ENCODE measurements at regions not wholly inside any gene's neighbourhood (a gene's known extent, or its start where the extent isn't known, plus 50 kb on each side); places are given as distances from the start of the nearest gene placed in this dataset.
"Not testable (repeated sequence)": the region's sequence is repeated elsewhere in the genome, so short reads cannot be mapped to it uniquely, and the experiment has no call there.

- no peak for DNase-seq (ENCODE audit: low read depth)
Measured at GRCh38 chr1:189597083-189597482, 880.6 kb downstream of the BRINP3 start.

GRCh38 chr1:189605226-189605625 lies 872.4 kb downstream of the BRINP3 start:
- DNase-seq (ENCODE audit: low read depth) = no peak

GRCh38 chr1:189606047-189606446 lies 871.6 kb downstream of the BRINP3 start:
- DNase-seq (ENCODE audit: low read depth) = no peak

DNA sequence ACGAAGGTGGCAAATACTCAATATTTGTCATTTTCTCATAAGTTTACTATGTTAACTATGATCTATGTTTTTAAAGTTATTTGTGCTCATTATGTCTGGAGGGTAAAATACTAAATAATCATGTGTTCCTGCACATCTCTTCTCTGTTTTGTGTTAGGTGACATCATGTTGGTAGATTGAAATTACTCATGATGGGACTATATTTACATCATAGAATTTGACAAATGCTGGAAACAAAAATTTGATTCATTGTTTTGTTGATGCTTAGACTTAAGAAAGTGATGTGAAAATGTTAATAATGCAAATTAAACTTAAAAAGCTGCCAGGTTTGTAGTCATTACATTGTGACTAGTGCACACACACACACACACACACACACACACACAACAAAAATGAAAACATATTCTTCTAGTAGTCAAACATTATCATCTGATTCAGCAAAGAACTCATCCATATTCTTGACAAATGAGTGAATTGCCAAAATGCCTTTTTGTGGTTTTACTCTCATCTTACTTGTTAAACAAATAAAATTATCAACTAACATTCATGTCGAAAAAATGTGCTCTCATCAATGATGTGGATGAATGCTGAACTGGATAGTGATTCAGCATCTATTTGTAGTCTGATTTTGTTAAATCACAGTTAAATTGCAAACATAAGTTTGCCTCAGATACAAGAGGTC lies 870.7 kb downstream of the BRINP3 start:
- no peak for DNase-seq (ENCODE audit: low read depth)

- no peak for DNase-seq (ENCODE audit: low read depth)
Measured at GRCh38 chr1:189607477-189608096, 870.1 kb downstream of the BRINP3 start.

DNA sequence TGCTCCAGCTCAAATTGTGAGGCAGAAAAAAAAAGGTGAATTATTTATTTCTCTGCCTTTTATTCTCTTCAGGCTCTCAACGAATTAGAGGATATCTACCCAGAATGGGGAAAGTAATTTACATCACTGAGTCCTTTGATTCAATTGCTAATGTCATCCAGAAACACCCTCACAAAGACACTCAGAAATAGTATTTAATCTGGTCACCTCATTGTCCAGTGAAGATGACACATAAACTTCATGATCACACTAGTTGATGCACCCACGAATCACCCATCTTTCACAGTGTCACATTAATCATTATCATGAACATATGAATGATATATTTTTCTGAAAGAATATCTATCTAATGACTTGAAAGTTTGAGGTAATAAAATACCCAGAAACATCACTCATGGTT lies 868.5 kb downstream of the BRINP3 start:
- DNase-seq (ENCODE audit: low read depth) = no peak

GRCh38 chr1:189616893-189617292 lies 860.8 kb downstream of the BRINP3 start:
- no peak for DNase-seq (ENCODE audit: low read depth)

DNA sequence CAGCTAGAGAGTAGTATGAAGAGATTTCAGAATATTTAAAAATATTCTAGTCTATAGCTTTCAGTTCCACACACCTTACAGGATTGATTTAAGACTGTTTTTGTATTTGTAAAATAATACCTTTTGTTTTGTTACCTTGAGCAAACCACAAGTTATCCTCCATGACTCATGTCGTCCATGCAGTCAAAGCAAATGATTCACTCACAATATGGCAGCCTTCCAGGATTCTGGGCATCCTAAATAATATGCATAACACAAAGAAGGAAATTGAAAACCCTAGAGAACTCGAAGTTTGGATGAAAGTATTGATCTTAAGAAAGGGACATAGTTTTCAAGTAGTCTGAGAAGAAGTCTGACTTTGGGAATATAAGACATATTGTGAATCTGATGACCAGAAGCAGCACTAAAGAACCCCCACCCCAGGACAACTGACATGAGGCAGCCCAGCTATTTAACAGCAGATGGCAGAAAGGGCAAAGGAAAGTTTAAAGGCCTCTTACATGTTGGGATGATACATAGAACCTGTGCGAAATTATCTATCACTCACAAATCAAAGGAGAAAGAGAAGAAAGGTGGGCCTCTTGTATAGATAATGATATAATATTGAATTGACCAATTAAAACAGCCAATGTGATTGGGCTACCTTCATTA lies 857.9 kb downstream of the BRINP3 start:
- DNase-seq (ENCODE audit: low read depth) = no peak

DNA sequence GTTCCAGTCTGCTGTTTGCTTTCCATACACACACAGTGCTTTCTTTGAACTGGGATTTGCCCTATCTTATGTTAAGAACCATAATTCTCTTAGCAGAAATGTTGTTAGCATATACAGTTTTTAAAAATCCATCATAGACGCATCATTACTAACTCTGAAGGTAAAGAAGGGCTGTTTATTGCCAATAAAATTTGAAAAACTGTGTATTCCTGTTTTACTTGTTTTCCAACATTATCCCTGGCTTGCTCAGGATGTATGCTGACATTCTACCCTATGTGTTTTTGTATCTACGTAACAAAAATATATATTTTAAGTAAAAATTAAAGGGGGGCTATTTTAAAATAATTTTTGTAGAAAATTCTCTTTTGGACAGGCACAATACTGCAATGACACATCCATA lies 857.2 kb downstream of the BRINP3 start:
- DNase-seq (ENCODE audit: low read depth) = no peak

- no peak for DNase-seq (ENCODE audit: low read depth)
Measured at GRCh38 chr1:189623336-189623735, 854.3 kb downstream of the BRINP3 start.

- no peak for DNase-seq (ENCODE audit: low read depth)
Measured at GRCh38 chr1:189627427-189627826, 850.2 kb downstream of the BRINP3 start.

DNA sequence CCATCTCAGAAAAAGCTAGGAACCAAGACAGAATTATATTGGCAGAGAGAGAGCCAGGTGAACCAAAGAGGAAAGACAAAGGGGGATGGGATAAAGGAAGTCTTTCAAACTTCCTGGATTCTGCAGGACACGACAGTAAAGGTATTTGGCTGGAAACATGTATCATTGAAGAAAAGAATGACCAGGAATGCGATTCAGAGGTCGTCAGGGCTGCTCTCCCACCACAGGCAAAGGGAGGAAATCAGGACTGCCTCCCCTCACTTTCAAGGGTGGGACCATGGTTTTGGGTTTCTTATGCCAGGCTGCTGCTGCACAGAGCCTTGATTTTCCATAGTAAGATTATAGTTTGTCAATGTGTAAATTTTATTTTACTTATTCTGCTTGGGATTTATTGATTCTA lies 848.8 kb downstream of the BRINP3 start:
- no peak for DNase-seq (ENCODE audit: low read depth)

DNA sequence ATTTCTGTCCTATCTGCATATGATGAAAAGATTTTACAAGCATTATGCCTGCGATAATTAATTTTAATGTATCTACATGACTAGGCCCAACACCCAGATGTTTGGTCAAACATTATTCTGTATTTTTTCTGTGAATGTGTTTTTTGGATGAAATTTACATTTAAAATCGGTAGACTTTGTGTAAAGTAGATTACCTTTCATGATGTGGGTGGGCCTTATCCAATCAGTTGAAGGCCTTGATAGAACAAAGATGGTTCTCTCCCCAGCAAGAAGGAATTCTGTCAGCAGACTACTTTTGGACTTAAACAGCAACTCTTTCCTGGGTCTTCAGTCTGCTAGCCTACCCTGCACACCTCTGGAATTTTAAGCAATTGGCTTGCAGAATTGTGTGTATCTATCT lies 844.0 kb downstream of the BRINP3 start:
- DNase-seq (ENCODE audit: low read depth) = no peak

GRCh38 chr1:189637041-189637440 lies 840.6 kb downstream of the BRINP3 start:
- no peak for DNase-seq (ENCODE audit: low read depth)

- not testable (repeated sequence) for DNase-seq (ENCODE audit: low read depth)
Measured at GRCh38 chr1:189644156-189644555, 833.5 kb downstream of the BRINP3 start.

GRCh38 chr1:189644970-189645369 lies 832.7 kb downstream of the BRINP3 start:
- no peak for DNase-seq (ENCODE audit: low read depth)

DNA sequence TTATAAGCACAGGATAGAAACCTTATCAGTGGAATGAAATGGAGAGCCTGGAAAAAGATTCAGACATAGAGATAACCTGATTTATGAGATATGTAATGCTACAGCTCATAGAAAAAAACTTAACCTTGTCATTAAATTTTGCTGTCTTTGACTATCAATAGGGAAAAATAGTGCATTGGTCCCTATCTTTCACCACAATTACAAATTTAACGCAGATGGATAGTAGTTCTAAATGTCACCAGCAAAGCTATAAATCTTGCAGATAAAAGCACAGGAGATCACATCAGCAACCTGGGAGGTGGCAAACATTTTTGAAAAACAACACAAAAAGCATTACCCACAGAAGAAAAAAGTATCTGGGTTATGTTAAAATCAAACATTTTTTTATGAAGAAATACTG lies 831.6 kb downstream of the BRINP3 start:
- no peak for DNase-seq (ENCODE audit: low read depth)

DNA sequence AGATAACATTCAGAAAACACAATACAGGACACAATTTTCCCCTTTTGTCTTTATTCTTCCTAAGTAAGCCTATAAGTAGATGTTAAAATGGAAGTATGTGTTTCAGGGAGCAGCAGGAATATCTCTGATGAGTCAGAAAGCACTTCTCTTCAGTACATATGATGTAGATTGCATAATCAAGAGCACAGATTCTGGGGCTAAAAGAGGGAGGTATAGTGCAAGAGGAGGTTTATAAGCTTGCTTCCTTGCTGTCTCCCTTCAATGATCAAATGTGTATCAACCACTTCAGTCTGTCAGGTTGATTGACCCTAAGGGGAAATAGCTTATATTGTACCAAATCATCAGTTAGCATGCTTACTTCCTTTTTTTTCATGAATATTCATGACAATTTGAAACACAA lies 822.8 kb downstream of the BRINP3 start:
- DNase-seq (ENCODE audit: low read depth) = no peak

DNA sequence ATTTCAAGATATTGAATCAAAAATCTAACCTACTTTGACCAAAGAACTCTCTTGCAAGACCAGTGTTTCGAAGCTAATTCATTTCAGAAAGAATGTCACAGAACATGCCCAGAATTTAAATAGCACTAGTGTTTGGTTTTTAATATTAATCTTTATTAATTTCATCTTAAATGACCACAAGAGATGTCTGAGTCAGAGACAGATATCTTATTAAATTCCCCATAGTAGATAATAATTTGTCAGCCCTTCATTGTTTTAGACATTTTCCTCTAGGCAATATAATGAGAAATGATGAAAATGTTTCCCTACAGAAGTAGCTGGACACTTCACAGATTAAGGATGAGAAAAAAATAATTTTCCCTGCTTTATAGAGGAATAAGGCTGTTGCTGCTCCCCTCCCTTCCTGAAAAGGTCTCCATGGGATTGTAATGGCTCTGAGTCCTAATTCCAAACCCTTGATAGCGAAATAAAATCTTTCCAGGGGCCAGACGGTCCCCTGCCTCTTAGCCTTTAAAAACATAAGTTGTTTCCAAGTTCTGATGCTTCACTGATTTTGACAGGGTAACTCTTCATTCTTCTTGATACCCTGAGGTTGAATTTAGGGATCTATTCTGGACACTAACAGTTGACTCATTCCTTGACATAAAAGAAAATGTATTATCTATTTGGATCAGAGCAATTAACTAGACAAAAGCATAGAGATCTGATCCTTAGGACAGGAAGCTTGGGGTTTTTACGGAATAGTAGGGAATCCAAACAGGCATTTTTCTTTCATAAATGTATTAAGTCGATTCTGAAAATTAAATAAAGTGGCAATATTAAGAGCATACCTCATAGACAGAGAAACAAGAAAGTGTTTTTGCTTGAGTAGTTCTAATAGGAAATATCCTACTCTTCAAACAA lies 820.8 kb downstream of the BRINP3 start:
- no peak for DNase-seq (ENCODE audit: low read depth)

- no peak for DNase-seq (ENCODE audit: low read depth)
Measured at GRCh38 chr1:189657715-189658114, 819.9 kb downstream of the BRINP3 start.

DNA sequence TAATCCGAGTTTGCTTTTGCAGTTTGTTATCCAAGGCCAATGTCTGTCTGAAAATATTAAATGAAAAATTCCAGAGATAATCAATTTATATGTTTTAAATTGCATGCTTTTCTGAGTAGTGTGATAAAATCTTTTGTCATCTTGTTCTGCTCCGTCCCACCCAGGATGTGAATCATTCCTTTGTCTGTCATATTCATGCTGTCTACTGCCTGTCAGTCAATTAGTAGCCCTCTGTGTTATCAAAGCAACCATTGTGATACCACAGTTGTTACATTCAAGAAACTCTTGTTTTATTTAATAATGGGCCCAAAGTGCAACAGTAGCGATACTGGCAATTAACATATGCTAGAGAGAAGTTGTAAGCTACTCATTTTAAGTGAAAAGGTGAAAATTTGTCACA lies 819.3 kb downstream of the BRINP3 start:
- no peak for DNase-seq (ENCODE audit: low read depth)

DNA sequence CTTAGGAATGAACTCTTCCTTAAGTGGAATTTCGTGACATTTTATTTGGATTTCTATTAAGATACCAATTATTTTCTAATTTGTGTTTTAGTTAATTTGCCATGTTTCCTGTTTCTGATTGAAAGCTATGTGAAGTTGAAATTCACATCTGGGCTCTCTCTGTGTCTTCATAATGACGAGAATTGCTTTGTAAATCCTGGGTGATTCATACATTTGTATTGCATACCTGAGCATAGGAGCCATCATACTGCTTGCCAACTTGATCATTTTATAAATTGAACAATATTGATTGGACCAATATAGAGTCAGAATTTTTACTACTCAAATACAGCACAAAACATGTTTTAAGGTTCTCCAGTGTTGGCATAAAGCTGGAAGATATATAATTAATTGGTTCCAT lies 817.9 kb downstream of the BRINP3 start:
- no peak for DNase-seq (ENCODE audit: low read depth)

DNA sequence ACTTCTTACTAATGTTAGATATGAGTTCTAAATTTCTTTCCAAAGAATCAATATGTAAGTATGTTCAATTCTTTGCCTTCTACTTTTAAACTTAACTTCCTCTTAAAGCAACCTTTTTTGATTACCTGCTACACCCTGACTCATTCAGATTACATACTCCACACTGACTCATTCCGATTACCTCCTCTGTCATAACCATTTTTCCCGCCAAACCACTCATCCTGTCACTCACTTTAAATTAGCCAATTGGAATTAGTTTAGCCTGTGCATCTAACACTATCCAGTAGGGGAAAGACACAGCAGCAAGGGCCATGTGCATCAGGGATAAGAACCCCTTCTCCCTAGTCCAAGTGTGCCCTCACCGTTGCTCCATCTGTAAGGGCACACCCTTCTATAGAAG lies 815.5 kb downstream of the BRINP3 start:
- no peak for DNase-seq (ENCODE audit: low read depth)
